HuH-7 (cell line): ENCODE measurements at regions not wholly inside any gene's neighbourhood (a gene's known extent, or its start where the extent isn't known, plus 50 kb on each side); places are given as distances from the start of the nearest gene placed in this dataset.
A peak's percentile ranks its signal among the peaks of the same experiment; 100 is the strongest.
"Not testable (repeated sequence)": the region's sequence is repeated elsewhere in the genome, so short reads cannot be mapped to it uniquely, and the experiment has no call there.

Experiments
- DNase-seq: peaks from one replicate; pipeline ENCODE4 v3.0.0; 2011; ENCODE audit warnings: low spot score

DNA sequence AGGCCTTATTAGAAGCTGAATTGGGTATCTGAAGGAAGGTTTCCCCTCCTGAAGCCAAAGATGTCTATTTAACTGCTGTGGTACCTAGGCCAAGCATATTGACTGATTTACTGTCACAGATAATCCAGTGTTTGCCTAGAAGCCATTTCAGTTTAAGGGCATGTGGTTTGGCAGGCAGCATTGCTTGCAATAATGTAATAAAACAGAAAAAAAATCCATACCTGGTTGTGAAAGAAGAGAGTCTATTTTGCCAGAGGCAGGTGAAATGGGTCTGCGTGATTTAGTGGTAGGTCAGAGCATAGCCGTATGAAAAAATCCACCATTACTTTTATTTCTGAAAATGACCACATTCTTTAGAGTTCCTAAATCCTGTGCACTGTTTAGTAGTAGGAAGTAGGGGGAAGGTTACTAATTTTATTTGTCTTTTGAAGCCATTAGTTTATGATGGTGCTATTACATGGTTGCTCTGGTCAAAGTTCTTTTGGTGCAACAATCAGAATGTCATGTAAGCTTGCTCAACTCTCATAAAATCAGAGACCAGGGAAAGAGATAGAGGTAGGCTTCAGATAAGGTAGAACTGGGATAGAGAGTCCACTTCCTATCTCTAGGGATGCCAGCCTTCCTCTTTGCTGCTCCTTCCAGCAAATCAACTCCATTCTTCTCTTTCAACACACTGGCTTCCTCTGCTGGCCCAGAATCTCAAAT is 343.4 kb downstream of the GPD2 start:
- DNase-seq = peak; percentile 58

- DNase-seq = not testable (repeated sequence)
Measured at GRCh38 chr2:156781677-156782076, 345.5 kb downstream of the GPD2 start.

DNA sequence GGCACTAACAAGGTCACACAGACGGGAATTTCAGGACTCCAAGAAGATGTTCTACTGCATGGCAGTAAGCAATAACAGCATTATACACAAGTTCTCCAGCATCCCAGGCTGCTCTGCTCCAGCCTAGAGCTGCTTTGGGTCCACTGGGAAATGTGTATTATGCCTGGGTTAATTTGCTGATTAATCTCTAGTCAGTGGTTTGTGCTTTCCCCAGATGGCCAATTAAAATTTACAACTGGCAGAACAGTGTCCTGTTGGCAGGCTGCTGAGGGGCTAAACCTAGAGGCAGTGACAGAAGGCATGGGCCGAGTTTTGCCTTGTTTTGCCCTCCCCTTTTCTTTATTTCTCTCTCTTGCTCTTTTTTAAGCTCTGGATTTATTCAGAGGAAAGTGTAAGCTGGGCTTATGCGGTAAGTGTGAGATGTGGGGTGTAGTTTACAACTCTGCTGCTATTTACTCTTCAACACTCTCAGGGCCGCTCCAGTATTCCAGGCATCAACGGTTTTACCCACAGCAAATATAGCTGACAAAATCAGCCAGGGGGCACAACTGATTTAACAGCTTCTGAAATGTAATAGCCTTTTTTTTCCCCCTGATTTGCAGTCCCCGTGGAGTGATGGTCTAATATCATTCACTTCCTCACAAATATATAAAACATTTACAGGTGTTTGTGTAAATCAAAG is 348.0 kb downstream of the GPD2 start:
- DNase-seq = no peak

DNA sequence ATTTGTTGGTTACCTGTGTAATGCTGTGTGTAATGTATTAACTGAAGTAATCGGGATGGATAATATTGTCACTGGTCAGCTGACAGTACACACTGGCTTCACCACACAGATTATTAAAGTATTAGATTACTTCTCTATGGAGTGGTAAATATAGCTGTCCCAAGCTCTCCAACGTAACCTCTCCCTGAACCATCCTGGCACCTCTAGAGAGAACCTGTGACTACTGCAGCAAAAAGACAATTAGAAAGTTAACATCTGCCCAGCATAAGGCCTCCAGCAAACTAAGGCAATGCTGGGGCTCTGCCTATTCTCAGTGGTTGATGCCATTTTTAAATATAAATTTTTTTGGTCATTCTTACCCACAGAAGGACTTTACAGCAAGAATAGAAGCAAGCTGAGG is 351.3 kb downstream of the GPD2 start:
- DNase-seq = no peak

GRCh38 chr2:156790343-156791037 is 354.3 kb downstream of the GPD2 start:
- no peak for DNase-seq

- no peak for DNase-seq
Measured at GRCh38 chr2:156792242-156792840, 356.2 kb downstream of the GPD2 start.

DNA sequence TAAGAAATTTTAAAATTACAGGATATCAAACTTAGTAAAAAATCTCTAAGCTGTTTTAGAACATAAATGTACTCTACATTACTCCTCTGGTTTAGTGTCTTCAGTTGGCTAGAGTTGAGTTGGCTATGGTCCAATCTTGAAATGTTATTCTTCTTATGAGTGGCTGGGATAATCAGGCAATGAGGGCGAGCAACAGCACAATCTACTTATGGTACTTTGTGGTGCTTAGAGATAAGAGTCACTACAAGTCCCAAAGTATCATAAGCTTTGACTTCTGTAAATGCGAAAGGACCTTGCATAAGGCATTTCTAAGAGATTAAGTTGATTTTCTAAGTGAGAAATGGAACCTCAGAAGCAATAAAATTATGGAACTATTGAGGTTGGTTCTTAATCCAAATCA is 361.7 kb downstream of the GPD2 start:
- no peak for DNase-seq

- DNase-seq = no peak
Measured at GRCh38 chr2:156800065-156800653, 364.0 kb downstream of the GPD2 start.

GRCh38 chr2:156800781-156801361 is 364.7 kb downstream of the GPD2 start:
- no peak for DNase-seq

GRCh38 chr2:156803243-156803642 is 367.1 kb downstream of the GPD2 start:
- DNase-seq = no peak

DNA sequence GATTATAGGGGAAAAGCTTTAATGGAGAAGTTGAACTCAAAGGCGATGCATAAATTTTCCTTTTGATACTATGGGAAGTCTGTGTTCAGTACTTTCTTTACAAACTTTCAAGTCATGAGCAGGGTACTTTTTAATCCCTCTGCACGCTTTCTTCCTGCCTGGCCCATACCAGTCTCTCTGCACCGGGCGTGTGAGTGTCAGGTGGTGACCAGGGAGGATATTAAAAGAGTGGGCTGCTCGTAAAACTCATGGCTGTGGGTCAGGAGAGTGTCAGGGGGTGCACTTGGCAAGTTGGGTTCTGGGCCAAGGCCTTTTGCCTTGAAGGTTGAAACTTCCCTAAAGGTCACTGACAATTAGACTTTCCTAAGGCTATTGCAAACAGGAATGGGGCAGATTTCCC is 367.8 kb downstream of the GPD2 start:
- DNase-seq = no peak

- DNase-seq = no peak
Measured at GRCh38 chr2:156810094-156810493, 373.9 kb downstream of the GPD2 start.

- DNase-seq = no peak
Measured at GRCh38 chr2:156812496-156812895, 376.3 kb downstream of the GPD2 start.

- DNase-seq = no peak
Measured at GRCh38 chr2:156817430-156817829, 381.3 kb downstream of the GPD2 start.

GRCh38 chr2:156818221-156818620 is 382.0 kb downstream of the GPD2 start:
- DNase-seq = no peak

DNA sequence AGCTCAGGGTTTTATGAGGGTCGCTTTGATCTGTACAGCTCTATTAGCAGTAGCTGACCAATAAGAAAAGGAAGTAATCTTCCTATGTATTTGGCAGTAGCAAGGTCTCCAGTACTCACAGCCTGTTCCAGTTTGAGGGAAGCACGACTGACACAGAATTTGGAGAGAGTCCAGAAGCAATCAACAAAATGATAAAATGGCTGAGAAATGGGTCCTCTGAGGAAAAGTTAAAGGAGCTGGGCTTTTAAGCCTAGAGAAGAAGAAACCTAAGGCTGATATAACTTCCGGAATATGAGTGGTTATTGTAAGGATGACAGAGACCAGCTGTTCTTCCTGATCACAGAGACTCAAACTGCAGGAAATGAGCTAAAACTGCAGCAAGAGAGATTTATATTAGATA is 382.8 kb downstream of the GPD2 start:
- DNase-seq = no peak

GRCh38 chr2:156826341-156826933 is 390.3 kb downstream of the GPD2 start:
- no peak for DNase-seq

DNA sequence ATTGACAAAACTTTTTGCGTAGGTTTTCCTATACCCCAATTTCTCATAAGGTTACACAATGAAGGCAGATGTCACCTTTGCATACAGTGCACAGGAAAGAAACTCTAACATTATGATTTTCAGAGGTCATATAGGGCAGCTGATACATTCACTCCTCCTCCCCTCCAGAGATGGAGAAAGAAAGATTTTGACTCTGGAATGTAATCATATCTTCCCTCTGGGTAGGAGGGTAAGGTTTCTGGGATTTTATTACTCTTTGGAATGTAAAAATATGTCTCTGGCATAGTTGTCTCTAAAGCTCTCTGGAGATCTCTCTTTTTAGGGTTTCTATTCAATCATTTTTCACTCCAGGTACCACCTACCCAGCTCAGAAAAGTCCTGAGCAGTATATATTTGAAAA is 398.3 kb downstream of the GPD2 start:
- DNase-seq = no peak

DNA sequence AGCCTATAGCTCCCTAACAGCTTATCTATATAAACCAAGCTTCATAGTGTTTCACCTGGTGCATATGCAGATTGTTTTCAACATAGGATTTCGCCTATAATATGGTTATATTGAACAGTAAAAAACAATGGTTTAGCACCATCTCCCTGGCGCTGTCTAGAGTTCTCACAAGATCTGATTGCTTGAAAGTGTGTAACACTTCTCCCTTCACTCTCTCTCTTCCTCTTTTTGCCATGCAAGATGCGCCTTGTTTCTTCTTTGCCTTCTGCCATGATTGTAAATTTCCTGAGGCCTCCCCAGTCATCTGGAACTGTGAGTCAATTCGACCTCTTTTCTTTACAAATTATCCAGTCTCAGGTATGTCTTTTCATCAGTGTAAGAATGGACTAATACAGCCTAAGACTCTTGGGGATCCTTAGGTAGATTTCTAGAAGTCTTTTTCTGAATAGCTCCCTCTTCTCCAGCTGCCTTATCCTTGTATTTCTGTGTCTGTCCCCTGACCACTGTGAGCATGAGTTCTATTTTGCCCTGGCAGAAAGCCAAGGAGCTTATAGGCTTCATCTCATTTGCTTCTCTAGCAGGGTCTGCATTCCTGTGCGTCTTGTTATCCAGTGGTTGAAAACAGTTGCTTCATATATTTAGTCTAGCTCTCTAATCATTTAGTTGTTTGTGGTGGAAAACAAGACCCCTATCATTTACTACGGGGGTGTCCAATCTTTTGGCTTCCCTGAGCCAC is 401.6 kb downstream of the GPD2 start:
- no peak for DNase-seq

DNA sequence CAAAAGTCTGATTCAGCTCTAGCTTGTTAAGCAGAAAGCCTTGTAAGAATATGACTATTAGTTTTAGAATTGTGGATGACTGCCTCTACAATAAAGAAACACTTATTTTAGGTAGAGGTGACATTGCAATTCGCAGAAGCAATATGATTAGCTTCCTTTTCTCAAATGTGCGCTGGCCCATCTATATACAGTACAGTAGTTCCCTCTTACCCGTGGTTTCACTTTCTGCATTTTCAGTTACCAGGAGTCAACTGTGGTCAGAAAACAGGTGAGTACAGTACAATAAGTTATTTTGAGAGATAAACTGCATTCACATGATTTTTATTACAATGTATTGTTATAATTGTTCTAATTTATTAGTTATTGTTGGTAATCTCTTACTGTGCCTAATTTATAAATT is 405.1 kb downstream of the GPD2 start:
- DNase-seq = no peak
